Medulla oblongata (tissue), 1 donor: ENCODE measurements at regions not wholly inside any gene's neighbourhood (a gene's known extent, or its start where the extent isn't known, plus 50 kb on each side); places are given as distances from the start of the nearest gene placed in this dataset.

Experiments
- DNase-seq: peaks from one replicate; pipeline ENCODE4 v3.0.0-alpha.2; 2015; ENCODE audit errors: extremely low spot score

- no peak for DNase-seq
These were observed 342.5 kb upstream of the JARID2 start for GRCh38 chr6:14903176-14904038.

GRCh38 chr6:14905201-14905600 lies 340.7 kb upstream of the JARID2 start:
- no peak for DNase-seq

GRCh38 chr6:14906621-14907020 lies 339.2 kb upstream of the JARID2 start:
- DNase-seq, result no peak

DNA sequence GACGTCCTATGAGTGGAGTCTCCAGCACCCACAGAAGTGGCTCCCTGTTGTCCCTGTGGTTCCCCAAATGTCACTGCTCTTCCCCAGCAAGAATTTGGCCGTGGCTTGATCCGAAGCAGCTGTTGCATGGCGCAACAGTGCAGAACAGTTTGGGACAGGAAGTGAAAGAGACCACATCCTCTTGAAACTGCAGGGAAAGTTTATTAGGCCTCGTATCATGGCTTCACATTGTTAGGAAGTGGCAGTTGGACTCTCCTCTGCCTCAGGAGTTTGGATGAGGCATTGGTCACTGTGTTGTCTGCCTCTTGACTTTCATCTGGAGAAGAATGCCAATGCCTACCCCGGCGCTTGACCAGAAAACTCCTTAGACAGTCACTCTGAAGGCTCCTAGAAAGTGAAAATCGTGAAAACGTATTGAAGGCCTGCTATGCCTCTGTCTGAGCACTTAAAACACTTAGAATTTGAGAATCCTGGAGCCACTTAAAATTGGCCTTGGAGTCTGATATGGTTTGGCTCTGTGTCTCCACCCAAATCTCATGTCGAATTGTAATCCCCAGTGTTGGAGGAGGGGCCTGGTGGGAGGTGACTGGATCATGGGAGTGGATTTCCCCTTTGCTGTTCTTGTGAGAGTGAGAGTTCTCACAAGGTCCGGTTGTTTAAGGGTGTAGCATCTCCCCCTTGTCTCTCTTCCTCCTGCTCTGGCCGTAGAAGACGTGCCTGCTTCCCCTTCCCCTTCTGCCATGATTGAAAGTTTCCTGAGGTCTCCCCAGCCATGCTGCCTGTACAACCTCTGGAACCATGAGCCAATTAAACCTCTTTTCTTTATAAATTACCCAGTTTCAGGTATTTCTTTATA lies 334.9 kb upstream of the JARID2 start:
- DNase-seq, result peak; percentile 83

DNA sequence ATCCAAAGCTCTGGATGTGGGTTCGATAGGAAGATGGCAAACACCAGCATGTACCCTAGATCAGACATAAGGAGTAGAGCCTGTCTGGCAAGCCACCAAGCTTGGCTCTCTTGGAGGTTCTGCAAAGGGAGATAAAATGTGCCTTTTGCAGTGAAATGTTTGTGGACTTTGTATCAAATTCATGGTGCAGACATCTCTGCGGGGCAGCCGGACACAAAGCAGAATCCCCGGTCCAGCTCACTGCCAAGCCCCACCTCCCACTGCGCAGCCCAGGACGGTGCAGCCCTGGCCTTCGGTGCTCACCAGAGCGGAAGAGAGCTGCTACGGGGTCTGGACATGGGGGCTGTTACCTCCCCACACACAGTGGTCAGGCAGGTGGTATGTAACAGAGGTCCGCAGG lies 333.6 kb upstream of the JARID2 start:
- DNase-seq, result no peak

GRCh38 chr6:14912706-14913105 lies 333.2 kb upstream of the JARID2 start:
- no peak for DNase-seq

DNA sequence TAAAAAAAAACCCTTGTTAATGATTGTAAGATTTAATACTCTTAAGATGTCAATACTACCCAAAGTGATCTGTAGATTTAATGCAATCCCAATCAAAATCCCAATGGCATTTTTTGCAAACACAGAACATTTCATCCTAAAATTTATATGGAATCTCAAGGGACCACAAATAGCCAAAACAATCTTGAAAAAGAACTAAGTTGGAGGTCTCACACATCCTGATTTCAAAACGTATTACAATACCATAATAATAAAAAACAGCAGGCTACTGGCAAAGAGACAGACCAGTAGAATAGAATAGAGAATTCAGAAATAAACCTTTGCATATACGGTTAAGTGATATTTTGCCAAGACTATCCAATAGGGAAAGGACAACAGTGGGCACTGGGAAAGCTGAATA lies 331.9 kb upstream of the JARID2 start:
- no peak for DNase-seq

DNA sequence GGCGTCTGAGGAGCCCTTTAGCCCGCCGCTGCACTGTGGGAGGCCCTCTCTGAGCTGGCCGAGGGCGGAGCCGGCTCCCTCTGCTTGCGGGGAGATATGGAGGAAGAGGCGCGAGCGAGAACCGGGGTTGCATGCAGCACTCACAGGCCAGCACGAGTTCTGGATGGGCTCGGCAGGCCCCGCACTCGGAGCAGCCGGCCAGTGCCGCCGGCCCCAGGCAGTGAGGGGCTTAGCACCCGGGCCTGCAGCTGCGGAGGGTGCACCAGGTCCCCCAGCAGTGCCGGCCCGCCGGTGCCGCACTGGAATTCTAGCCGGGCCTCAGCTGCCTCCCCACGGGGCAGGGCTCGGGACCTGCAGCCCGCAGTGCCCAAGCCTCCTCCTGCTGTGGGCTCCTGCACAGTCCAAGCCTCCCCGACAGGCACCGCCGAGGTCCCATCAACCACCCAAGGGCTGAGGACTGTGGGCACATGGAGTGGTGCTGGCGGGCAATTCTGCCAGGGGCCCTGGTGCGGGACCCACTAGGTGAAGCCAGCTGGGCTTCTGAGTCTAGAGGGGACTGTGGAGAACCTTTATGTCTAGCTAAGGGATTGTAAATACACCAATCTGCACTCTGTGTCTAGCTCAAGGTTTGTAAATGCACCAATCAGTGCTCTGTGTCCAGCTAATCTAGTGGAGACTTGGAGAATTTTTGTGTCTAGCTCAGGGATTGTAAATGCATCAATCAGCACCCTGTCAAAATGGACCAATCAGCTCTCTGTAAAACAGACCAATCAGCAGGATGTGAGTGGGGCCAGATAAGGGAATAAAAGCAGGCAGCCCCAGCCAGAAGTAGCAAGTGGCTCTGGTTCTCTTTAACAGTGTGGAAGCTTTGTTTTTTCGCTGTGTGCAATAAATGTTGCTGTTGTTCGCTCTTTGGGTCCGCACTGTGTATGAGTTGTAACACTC lies 329.7 kb upstream of the JARID2 start:
- no peak for DNase-seq

DNA sequence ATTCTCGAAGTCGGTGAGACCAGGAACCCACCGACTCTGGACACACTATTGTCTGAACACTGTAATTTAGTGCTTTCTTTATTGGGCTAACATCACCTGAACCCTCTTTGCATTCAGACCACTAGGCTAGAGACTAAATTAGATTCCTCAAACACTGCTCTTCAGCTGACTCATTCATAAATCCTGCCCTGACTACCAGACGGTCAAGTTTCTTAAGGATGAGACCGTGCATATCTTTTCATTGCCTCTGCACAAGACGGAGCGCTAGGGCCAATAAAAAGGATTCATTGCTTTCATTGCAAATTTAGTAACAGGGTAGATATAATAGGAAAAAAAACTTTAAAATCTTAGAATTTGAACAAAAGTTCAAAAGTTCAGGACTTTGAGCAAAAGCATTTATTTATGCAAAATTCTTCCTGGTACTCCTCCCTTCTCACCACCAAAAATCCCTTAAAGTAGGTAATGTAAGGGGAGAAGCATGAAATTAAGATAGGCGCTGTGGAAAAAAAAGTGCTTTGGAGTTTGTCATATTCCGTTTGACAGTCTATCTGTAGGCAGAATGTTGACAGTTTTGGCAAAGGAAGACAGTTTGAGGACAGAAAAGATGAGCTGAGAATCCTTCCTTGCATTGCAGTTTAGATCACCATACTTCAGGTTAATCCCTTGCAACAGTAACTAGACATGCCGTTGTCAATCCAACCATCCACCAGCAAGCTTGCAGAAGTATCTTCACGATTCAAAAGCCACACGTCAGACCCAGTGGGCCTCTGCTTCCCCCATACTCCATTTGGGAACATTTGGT lies 328.6 kb upstream of the JARID2 start:
- DNase-seq, result no peak

GRCh38 chr6:14918200-14918907 lies 327.5 kb upstream of the JARID2 start:
- DNase-seq, result no peak

- DNase-seq, result no peak
These were observed 326.7 kb upstream of the JARID2 start for GRCh38 chr6:14919038-14919670.

GRCh38 chr6:14920276-14920675 lies 325.6 kb upstream of the JARID2 start:
- no peak for DNase-seq

DNA sequence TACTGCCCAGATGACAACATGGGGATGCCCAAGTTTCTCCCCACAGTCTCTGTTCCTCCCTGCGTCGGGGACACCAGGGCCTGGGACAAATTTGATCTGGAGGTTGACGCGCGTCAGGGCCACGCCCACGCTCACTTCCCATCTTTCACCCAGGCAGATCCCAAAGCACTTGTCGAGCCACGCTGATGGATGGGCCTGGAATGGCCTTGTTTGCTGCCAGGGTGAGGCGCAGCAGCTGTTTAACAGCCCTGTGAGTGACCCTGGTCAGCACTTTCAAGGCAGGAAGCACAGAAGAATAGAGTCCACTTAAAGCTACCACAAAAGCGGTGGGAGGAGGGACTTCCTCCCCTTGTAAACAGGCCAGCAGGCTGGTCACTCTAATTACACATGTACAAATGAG lies 324.7 kb upstream of the JARID2 start:
- peak; percentile 70 for DNase-seq

DNA sequence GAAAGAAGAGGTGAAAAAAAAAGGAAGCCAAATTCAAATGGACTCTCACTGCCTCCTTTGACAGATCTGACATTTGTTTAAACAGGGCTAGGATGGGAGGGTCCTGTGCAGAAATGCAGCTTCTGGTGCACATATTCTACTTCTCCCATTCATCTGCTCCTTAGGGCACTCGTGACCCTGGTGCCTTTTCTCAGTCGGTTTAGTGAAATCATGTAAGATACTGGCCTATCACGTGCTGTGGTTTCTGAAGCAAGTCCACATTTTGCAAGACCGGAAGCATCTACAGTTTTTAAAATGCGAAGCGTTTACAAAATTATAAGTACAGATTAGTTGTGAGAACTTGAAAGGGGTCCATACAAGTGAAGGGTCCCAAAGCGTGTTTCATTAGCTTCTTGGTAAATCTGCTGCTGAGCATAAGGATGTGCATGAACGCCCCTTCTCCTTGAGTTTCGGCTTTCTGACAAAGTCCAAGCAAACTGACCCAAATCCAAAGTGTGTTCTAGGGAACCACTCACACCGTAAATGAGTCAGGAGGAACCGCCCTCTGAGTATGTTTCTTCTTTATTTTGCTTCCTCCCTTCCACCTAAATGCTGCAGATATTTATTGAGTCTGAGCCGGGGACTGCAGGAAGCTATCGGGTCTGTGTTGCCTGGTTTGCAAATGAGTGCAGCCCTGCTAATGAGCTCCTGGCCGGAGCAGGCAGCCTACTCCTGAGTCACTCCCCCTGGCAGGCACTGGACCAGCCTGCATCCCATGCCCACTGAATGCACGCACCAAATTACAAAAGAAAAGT lies 323.8 kb upstream of the JARID2 start:
- DNase-seq, result peak; percentile 63

DNA sequence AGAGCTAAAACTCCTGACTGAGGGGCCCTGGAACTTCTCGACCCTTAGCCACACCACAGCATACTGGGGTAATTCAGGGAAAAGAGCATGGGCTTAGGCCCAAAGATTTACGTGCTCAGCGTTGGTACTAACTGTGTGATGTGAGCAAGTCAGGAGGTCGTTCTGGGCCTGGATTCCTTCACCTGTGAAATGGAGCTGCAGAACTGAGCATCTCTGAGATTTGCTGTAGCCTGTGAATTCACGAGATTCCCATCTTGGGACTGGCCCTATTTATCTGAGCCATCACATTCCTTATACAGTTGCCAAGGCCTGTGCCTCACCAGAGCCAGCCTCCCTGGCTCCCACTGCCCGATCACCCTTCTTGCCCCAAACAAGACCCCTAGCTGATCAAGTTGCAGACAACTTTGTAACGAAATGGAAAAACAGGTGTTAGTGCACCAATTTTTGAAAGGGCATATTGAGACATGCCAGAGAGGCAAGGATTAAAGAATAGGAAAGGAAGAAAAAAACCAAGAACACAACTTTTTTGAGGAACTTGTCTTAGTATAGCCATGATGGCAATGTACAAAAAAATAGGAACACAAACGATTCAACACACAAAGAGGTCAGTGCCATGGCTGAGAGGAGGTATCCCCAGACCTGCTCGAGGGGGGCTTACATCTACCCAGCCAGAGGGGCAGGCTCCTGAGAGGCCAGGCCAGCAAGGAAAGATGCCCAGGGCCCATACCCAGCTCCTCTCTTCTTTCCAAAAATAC lies 323.0 kb upstream of the JARID2 start:
- DNase-seq, result no peak

- no peak for DNase-seq
These were observed 321.5 kb upstream of the JARID2 start for GRCh38 chr6:14924126-14925024.

DNA sequence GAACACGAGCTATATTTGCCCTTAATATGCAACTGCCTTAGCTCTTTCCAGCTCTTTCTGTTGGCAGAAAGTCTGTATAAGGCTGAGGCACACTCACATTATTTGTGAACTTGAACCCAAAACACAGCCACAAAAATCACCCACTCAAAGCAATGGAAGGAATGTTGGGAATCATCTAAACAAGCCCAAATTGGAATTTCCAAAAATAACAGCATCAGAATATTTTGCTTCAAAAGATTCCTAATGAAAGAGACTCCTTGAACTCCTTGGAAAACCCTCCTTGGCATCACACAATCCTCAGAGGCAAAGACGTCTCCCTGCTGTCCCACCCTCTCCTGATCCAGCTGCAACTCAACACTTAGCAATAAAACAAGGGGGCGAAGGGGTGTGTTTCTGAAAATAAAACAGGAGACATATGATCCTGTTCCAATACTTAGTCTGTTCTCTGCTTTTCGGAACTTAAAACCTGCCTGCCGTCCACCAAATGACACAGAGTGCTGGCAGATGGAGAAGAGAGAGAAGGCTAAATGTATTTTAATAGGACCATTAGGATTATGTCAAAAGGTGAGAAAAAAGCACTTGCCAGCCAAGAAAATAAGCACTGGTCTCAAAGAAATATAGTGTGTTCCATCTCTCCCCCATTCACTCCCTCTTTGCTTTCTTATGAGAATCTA lies 320.7 kb upstream of the JARID2 start:
- DNase-seq, result no peak
